HepG2 (cell line): ENCODE measurements at regions not wholly inside any gene's neighbourhood (a gene's known extent, or its start where the extent isn't known, plus 50 kb on each side); places are given as distances from the start of the nearest gene placed in this dataset.

Source experiments
- ATAC-seq: fragments of 200-7000 bp; cut with Tn5 transposase; 3 replicates; pipeline ENCODE4 v1.9.1; 2020; ENCODE audit warnings: mild to moderate bottlenecking, moderate library complexity
- BruUV-seq: library from RNA; stranded (reverse); fragments of 400-500 nt; replicated peaks from 2 replicates; lab custom pipeline; 2021; lab: Mats Ljungman, UMichigan
- CTCF ChIA-PET: fragments of 300-600 bp; formaldehyde crosslinking; extraction: SDS; loops from one replicate; lab custom pipeline; 2021; ENCODE audit warnings: low total read pairs, inconsistent platforms, low intra/inter-chr PET ratio; lab: Yijun Ruan, JAX
- POLR2A ChIA-PET: fragments of 350-600 bp; sonication (Branson Sonifier 250); formaldehyde crosslinking; loops from one replicate; lab custom pipeline; 2020; ENCODE audit warnings: antibody characterized with exemption, inconsistent platforms; lab: Yijun Ruan, JAX
- DNase-seq: peaks from one replicate; pipeline ENCODE4 v3.0.0-alpha.2; 2015; ENCODE audit warnings: low spot score
- FAIRE-seq: peaks from 3 replicates; lab custom pipeline; 2011; peaks lifted over from hg19 to GRCh38; lab: Jason Lieb, UNC
- H2AFZ ChIP-seq: one replicate; pipeline ENCODE4 v1.6.1; 2011; ENCODE audit warnings: low read length, inconsistent platforms
- H3K27ac ChIP-seq: fragments of 300-600 bp; 3 replicates; pipeline ENCODE4 v1.8.0; 2011; ENCODE audit warnings: mixed run types, mild to moderate bottlenecking, mixed read lengths, low read length, inconsistent platforms; ENCODE audit not compliant: insufficient read depth; ENCODE audit errors: extremely low read length
- H3K27me3 ChIP-seq, 2 experiments: fragments of 200-600 bp in 1 of 2; 2 replicates in 1 of 2; 3 replicates in 1 of 2; pipeline versions ENCODE4 v1.6.0 to v1.8.0; 2011; ENCODE audit warnings: low read length in 2 of 2, mild to moderate bottlenecking in 2 of 2, moderate library complexity in 2 of 2, inconsistent platforms in 1 of 2; ENCODE audit not compliant: insufficient read depth in 2 of 2, control insufficient read depth in 1 of 2
- H3K36me3 ChIP-seq, 2 experiments: fragments of 200-600 bp in 1 of 2; replicated peaks in 1 of 2; 2 replicates in 1 of 2; 3 replicates in 1 of 2; pipeline versions ENCODE4 v1.5.1 to v1.8.0; 2011; ENCODE audit warnings: low read length in 2 of 2, inconsistent platforms in 1 of 2; ENCODE audit not compliant: insufficient read depth in 2 of 2, control insufficient read depth in 1 of 2
- H3K4me1 ChIP-seq: 2 replicates; pipeline ENCODE4 v1.5.1; 2012; ENCODE audit warnings: low read length, inconsistent platforms; ENCODE audit not compliant: insufficient read depth
- H3K4me2 ChIP-seq: 2 replicates; pipeline ENCODE4 v1.6.0; 2011; ENCODE audit warnings: low read depth, low read length, inconsistent platforms
- H3K4me3 ChIP-seq, 3 experiments: fragments of 200-600 bp in 1 of 3; sonication (generic), shearing (Covaris generic) in 1 of 3; replicated peaks in 1 of 3; 2 replicates each; pipeline ENCODE4 v1.5.1; 2011 to 2016; ENCODE audit warnings: low read length in 3 of 3, inconsistent platforms in 2 of 3, low read depth in 2 of 3, mild to moderate bottlenecking in 2 of 3, control low read depth in 1 of 3, mixed read lengths in 1 of 3; ENCODE audit not compliant: insufficient read depth in 1 of 3
- H3K79me2 ChIP-seq: one replicate; pipeline ENCODE4 v1.6.1; 2011; ENCODE audit warnings: low read length, inconsistent platforms; ENCODE audit not compliant: insufficient read depth
- H3K9ac ChIP-seq: 2 replicates; pipeline ENCODE4 v1.6.0; 2011; ENCODE audit warnings: mild to moderate bottlenecking, low read depth, low read length, inconsistent platforms; ENCODE audit not compliant: insufficient read depth
- H3K9me3 ChIP-seq: 2 replicates; pipeline ENCODE4 v1.5.1; 2012; ENCODE audit warnings: mild to moderate bottlenecking, low read length
- H4K20me1 ChIP-seq: 2 replicates; pipeline ENCODE4 v1.6.0; 2011; ENCODE audit warnings: inconsistent platforms, mild to moderate bottlenecking, low read length, moderate library complexity; ENCODE audit not compliant: insufficient read depth
- ARID4A ChIP-seq: sonication (generic); formaldehyde crosslinking; IDR thresholded peaks from 2 replicates; pipeline ENCODE4 v1.5.0; 2020; ENCODE audit warnings: mild to moderate bottlenecking, missing genetic modification reagents, borderline replicate concordance
- MED13 ChIP-seq: sonication (generic); formaldehyde crosslinking; IDR thresholded peaks from 2 replicates; pipeline ENCODE4 v1.5.0; 2020; ENCODE audit warnings: missing genetic modification reagents
- MIER2 ChIP-seq: IDR thresholded peaks from 2 replicates; pipeline ENCODE4 v1.6.1; 2016; ENCODE audit warnings: missing biosample characterization, missing genetic modification reagents
- NONO ChIP-seq, 2 experiments: fragments of 450-650 bp in 1 of 2; sonication (generic) in 1 of 2; formaldehyde crosslinking in 1 of 2; IDR thresholded peaks in 1 of 2; conservative IDR thresholded peaks in 1 of 2; 2 replicates each; pipeline versions ENCODE4 v1.6.1 to v1.8.0; 2017 to 2022; ENCODE audit warnings: mild to moderate bottlenecking in 1 of 2, missing genetic modification reagents in 1 of 2, moderate library complexity in 1 of 2
- NR0B2 ChIP-seq: sonication (generic); formaldehyde crosslinking; IDR thresholded peaks from 2 replicates; pipeline ENCODE4 v1.4.0; 2020; ENCODE audit warnings: mild to moderate bottlenecking, missing genetic modification reagents
- SMAD9 ChIP-seq: sonication (generic); formaldehyde crosslinking; IDR thresholded peaks from 2 replicates; pipeline ENCODE4 v1.5.1; 2020; ENCODE audit warnings: mild to moderate bottlenecking, missing genetic modification reagents
- TMF1 ChIP-seq: sonication (generic); formaldehyde crosslinking; IDR thresholded peaks from 2 replicates; pipeline ENCODE4 v1.8.1; 2022; ENCODE audit warnings: low read depth, missing genetic modification reagents
- ZBTB21 ChIP-seq: sonication (generic); formaldehyde crosslinking; IDR thresholded peaks from 2 replicates; pipeline ENCODE4 v1.4.0; 2020; ENCODE audit warnings: missing genetic modification reagents
- ZNF225 ChIP-seq: sonication (generic); formaldehyde crosslinking; IDR thresholded peaks from 2 replicates; pipeline ENCODE4 v1.4.0; 2020; ENCODE audit warnings: mild to moderate bottlenecking, missing genetic modification reagents
- ZNF510 ChIP-seq: sonication (generic); formaldehyde crosslinking; IDR thresholded peaks from 2 replicates; pipeline ENCODE4 v1.4.0; 2020; ENCODE audit warnings: low read depth, mild to moderate bottlenecking, missing genetic modification reagents
- ZNF773 ChIP-seq: sonication (generic); formaldehyde crosslinking; IDR thresholded peaks from 2 replicates; pipeline ENCODE4 v1.4.0; 2020; ENCODE audit warnings: missing genetic modification reagents, borderline replicate concordance
- ZSCAN29 ChIP-seq: sonication (generic); formaldehyde crosslinking; conservative IDR thresholded peaks from 2 replicates; pipeline ENCODE4 v1.4.0; 2020; ENCODE audit warnings: mild to moderate bottlenecking, missing genetic modification reagents
- WGBS: methylation state at CpG from one replicate; pipeline ENCODE4 v1.1.6; 2017; ENCODE audit warnings: low lambda C conversion rate; 5-methylcytosine and 5-hydroxymethylcytosine counted together
- in situ Hi-C: cut with HindIII; loops from 2 replicates; pipeline ENCODE4 v1.10.0; 2017; ENCODE audit warnings: low pct_unique_long_range_greater_than_20kb; ENCODE audit not compliant: extremely low pct_ligation_motif_present
- intact Hi-C: fragments of 100-400 bp; cut with micrococcal nuclease; formaldehyde crosslinking; loops from one replicate; pipeline ENCODE4 v1.10.0; 2022; ENCODE audit not compliant: unreplicated experiment

GRCh38 chr2:150675807-150676206 lies 188.3 kb upstream of the RND3 start:
- ChIA-PET CTCF (no interaction called here), POLR2A (no interaction called here)
- TF ChIP-seq ZNF225 (CRISPR knock-in tag), result no peak
- no peak for TF ChIP-seq MIER2
- TF ChIP-seq ZNF510 (CRISPR knock-in tag), result no peak
- TF ChIP-seq SMAD9, result no peak
- H3K4me3 ChIP-seq, result no peak overlapping the region
- H3K4me1 ChIP-seq, result no peaks in the 10 kb centered on the region
- H3K27me3 ChIP-seq, result no peaks in the 10 kb centered on the region
- no peak overlapping the region for H3K27ac ChIP-seq
- no peak overlapping the region for H3K9ac ChIP-seq
- H2AFZ ChIP-seq, result no peak overlapping the region
- ATAC-seq, result no peak
- no peaks in the 10 kb centered on the region for H3K36me3 ChIP-seq
- intact Hi-C loops (no loop called here), in situ Hi-C loops (no loop called here)
- H3K4me2 ChIP-seq, result no peak overlapping the region
- no peaks in the 10 kb centered on the region for H3K79me2 ChIP-seq
- no peak for FAIRE-seq
- H3K9me3 ChIP-seq, result peaks cover 4% of the 10 kb centered on the region; the same call in 1 of the 2 replicates
- H4K20me1 ChIP-seq, result no peaks in the 10 kb centered on the region
- DNase-seq, result no peak
- no TSS peak for BruUV-seq
- 43% methylated on average over 2 of the region's 2 CpGs for WGBS

GRCh38 chr2:150674283-150674682 lies 186.8 kb upstream of the RND3 start:
- Histone ChIP-seq H3K27ac (no peak overlapping the region), H3K27me3 (no peaks in the 10 kb centered on the region), H3K79me2 (no peaks in the 10 kb centered on the region), H3K36me3 (no peaks in the 10 kb centered on the region), H3K9me3 (peaks cover 4% of the 10 kb centered on the region; the same call in 1 of the 2 replicates), H3K4me3 (no peak overlapping the region), H3K9ac (no peak overlapping the region), H3K4me2 (no peak overlapping the region), H4K20me1 (no peaks in the 10 kb centered on the region), H3K4me1 (no peaks in the 10 kb centered on the region), H2AFZ (no peak overlapping the region)
- ChIA-PET POLR2A (no interaction called here), CTCF (no interaction called here)
- DNase-seq, result no peak
- WGBS, result 6% methylated on average over 3 of the region's 3 CpGs
- in situ Hi-C loops, result no loop called here
- BruUV-seq, result no TSS peak
- intact Hi-C loops, result no loop called here
- TF ChIP-seq ARID4A (no peak), TMF1 (CRISPR knock-in tag) (no peak), NONO (IDR thresholded peaks at IDR 0.05) (no peak), NONO (CRISPR knock-in tag; conservative IDR thresholded peaks at IDR 0.05) (no peak), ZNF773 (no peak), NR0B2 (CRISPR knock-in tag) (no peak), ZSCAN29 (CRISPR knock-in tag) (no peak), MED13 (CRISPR knock-in tag) (no peak), ZBTB21 (no peak)
- no peak for FAIRE-seq
- ATAC-seq, result no peak
